DMS114 treated with DMSO at 0.1 percent for 48 hours (cell line): ENCODE measurements at regions not wholly inside any gene's neighbourhood (a gene's known extent, or its start where the extent isn't known, plus 50 kb on each side); places are given as distances from the start of the nearest gene placed in this dataset.

Source experiments
- DNase-seq: peaks from one replicate; lab custom pipeline; 2025; ENCODE audit not compliant: unreplicated experiment; lab: John Stamatoyannopoulos, UW

GRCh38 chr7:13028825-13029099 is 341.3 kb downstream of the ARL4A start:
- DNase-seq, result no peak

GRCh38 chr7:13031468-13031867 is 344.0 kb downstream of the ARL4A start:
- peak; percentile 75 for DNase-seq

- DNase-seq, result peak; percentile 79
Measured at GRCh38 chr7:13032084-13032483, 344.7 kb downstream of the ARL4A start.

- peak; percentile 79 for DNase-seq
Measured at GRCh38 chr7:13032576-13032975, 345.1 kb downstream of the ARL4A start.

GRCh38 chr7:13034693-13035092 is 347.3 kb downstream of the ARL4A start:
- no peak for DNase-seq

GRCh38 chr7:13035233-13035632 is 347.8 kb downstream of the ARL4A start:
- no peak for DNase-seq

- no peak for DNase-seq
Measured at GRCh38 chr7:13036256-13036780, 348.9 kb downstream of the ARL4A start.

GRCh38 chr7:13037216-13037615 is 349.8 kb downstream of the ARL4A start:
- no peak for DNase-seq

- DNase-seq, result no peak
Measured at GRCh38 chr7:13041368-13041988, 354.0 kb downstream of the ARL4A start.

GRCh38 chr7:13042605-13043236 is 355.3 kb downstream of the ARL4A start:
- DNase-seq, result no peak

- peak; percentile 43 for DNase-seq
Measured at GRCh38 chr7:13044309-13044708, 356.9 kb downstream of the ARL4A start.

GRCh38 chr7:13047061-13047460 is 359.6 kb downstream of the ARL4A start:
- DNase-seq, result peak; percentile 51

- DNase-seq, result no peak
Measured at GRCh38 chr7:13049946-13050345, 362.5 kb downstream of the ARL4A start.

- no peak for DNase-seq
Measured at GRCh38 chr7:13050703-13051102, 363.3 kb downstream of the ARL4A start.

GRCh38 chr7:13055732-13056368 is 368.4 kb downstream of the ARL4A start:
- DNase-seq, result no peak

GRCh38 chr7:13057462-13058200 is 370.2 kb downstream of the ARL4A start:
- DNase-seq, result no peak

GRCh38 chr7:13060173-13060572 is 372.7 kb downstream of the ARL4A start:
- no peak for DNase-seq

- DNase-seq, result no peak
Measured at GRCh38 chr7:13061115-13061514, 373.7 kb downstream of the ARL4A start.

GRCh38 chr7:13062631-13063030 is 375.2 kb downstream of the ARL4A start:
- DNase-seq, result no peak

- DNase-seq, result peak; percentile 24
Measured at GRCh38 chr7:13067036-13067435, 379.6 kb downstream of the ARL4A start.

GRCh38 chr7:13068032-13068431 is 380.6 kb downstream of the ARL4A start:
- DNase-seq, result no peak

GRCh38 chr7:13069841-13070240 is 382.4 kb downstream of the ARL4A start:
- no peak for DNase-seq
